ENCODE measurements at regions not wholly inside any gene's neighbourhood (a gene's known extent, or its start where the extent isn't known, plus 50 kb on each side); places are given as distances from the start of the nearest gene placed in this dataset.

DNA sequence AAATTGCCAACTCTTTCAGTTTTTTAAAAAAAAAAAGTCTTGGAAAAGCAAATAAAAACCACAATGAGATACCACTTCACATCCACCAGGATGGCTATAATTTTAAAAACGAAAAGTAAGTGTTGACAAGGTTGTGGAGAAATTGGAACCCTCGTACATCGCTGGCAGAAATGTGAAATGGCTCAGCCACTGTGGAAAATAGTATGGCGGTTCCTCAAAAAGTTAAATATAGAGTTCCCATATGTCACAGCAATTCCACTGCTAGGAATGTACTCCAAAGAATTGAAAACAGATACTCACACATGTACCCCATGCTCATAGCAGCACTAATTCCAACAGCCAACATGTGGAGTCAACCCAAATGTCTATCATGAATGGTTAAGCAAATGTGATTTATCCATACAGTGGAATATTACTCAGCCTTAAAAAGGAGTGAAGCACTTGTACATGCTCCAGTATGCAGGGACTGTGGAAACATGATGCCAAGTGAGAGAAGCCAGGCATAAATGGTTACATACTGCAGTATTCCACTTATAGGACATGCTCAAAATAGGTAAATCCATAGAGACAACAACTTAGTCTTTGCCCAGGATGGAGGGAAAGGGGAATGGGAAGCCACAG lies 73.8 kb upstream of the PCSK6 start:
- Histone ChIP-seq H3K36me3 (no peaks in the 10 kb centered on the region), H3K4me1 (ENCODE audit: control insufficient read depth in 1 of 2, insufficient read depth in 1 of 2, low read depth in 1 of 2, low read length in 1 of 2) (no peaks in the 10 kb centered on the region), H3K9me3 (no peaks in the 10 kb centered on the region), H3K27me3 (peaks cover 45% of the 10 kb centered on the region), H3K27ac (no peak overlapping the region), H3K4me3 (ENCODE audit: low read depth in 1 of 2, low read length in 1 of 2) (no peak overlapping the region)
- TF ChIP-seq, protein P1, sequence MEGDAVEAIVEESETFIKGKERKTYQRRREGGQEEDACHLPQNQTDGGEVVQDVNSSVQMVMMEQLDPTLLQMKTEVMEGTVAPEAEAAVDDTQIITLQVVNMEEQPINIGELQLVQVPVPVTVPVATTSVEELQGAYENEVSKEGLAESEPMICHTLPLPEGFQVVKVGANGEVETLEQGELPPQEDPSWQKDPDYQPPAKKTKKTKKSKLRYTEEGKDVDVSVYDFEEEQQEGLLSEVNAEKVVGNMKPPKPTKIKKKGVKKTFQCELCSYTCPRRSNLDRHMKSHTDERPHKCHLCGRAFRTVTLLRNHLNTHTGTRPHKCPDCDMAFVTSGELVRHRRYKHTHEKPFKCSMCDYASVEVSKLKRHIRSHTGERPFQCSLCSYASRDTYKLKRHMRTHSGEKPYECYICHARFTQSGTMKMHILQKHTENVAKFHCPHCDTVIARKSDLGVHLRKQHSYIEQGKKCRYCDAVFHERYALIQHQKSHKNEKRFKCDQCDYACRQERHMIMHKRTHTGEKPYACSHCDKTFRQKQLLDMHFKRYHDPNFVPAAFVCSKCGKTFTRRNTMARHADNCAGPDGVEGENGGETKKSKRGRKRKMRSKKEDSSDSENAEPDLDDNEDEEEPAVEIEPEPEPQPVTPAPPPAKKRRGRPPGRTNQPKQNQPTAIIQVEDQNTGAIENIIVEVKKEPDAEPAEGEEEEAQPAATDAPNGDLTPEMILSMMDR (IDR thresholded peaks at IDR 0.05): no peak

DNA sequence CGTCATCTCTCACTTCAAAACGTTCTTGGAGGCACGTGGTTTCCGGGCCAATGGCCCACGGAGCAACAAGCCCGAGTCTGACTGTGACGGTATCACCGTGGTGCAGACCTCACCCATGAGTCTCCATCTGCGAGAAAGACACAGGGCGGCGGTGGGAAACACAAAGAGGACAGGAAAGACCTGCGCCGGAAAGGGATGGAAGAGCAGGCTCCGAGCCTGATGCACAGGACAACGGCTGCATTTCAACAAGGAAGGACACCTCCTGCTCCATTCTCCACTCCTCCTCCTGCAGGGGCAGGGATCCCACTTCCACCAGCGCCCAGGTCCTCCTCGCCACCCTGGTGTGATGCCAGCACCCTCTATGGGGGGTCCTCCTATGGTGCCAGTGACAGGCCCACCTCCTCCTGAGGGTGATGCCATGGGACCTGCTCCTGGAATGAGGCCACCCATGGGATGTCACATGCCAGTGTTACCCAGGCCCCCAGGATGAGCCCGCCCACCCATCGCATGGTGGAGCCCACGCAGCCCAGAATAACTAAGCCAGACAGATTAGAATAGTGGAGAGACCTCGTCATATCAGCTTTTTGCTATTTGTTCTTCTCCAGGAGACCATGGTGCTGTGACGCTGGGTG lies 73.0 kb upstream of the PCSK6 start:
- no peak overlapping the region for H3K4me3 ChIP-seq (ENCODE audit: low read depth in 1 of 2, low read length in 1 of 2)
- peaks cover 48% of the 10 kb centered on the region for H3K27me3 ChIP-seq
- no peaks in the 10 kb centered on the region for H3K9me3 ChIP-seq
- no peaks in the 10 kb centered on the region for H3K36me3 ChIP-seq
- no peak overlapping the region for H3K27ac ChIP-seq
- H3K4me1 ChIP-seq (ENCODE audit: control insufficient read depth in 1 of 2, insufficient read depth in 1 of 2, low read depth in 1 of 2, low read length in 1 of 2): no peaks in the 10 kb centered on the region
- TF ChIP-seq, protein P1 (IDR thresholded peaks at IDR 0.05): no peak

DNA sequence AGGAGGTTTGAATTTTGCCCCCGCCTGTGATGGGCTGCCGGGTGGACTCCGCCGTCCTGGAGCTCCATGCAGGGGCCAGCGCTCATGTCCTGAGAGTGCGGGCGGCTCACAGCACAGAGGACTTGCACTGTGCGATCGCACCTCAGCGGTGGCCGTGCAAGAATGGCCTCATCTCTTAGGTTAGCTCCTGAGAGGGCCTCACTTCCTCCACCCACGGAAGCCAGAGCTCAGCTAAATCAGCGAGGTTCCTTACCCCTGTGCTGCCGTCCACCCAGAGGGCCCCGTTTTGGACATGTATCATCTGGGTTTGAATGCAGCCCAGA lies 72.0 kb upstream of the PCSK6 start:
- no peaks in the 10 kb centered on the region for H3K36me3 ChIP-seq
- TF ChIP-seq, protein P1 (IDR thresholded peaks at IDR 0.05): no peak
- H3K27ac ChIP-seq: no peak overlapping the region
- no peak overlapping the region for H3K4me3 ChIP-seq (ENCODE audit: low read depth in 1 of 2, low read length in 1 of 2)
- no peaks in the 10 kb centered on the region for H3K9me3 ChIP-seq
- no peaks in the 10 kb centered on the region for H3K4me1 ChIP-seq (ENCODE audit: control insufficient read depth in 1 of 2, insufficient read depth in 1 of 2, low read depth in 1 of 2, low read length in 1 of 2)
- peaks cover 48% of the 10 kb centered on the region for H3K27me3 ChIP-seq

DNA sequence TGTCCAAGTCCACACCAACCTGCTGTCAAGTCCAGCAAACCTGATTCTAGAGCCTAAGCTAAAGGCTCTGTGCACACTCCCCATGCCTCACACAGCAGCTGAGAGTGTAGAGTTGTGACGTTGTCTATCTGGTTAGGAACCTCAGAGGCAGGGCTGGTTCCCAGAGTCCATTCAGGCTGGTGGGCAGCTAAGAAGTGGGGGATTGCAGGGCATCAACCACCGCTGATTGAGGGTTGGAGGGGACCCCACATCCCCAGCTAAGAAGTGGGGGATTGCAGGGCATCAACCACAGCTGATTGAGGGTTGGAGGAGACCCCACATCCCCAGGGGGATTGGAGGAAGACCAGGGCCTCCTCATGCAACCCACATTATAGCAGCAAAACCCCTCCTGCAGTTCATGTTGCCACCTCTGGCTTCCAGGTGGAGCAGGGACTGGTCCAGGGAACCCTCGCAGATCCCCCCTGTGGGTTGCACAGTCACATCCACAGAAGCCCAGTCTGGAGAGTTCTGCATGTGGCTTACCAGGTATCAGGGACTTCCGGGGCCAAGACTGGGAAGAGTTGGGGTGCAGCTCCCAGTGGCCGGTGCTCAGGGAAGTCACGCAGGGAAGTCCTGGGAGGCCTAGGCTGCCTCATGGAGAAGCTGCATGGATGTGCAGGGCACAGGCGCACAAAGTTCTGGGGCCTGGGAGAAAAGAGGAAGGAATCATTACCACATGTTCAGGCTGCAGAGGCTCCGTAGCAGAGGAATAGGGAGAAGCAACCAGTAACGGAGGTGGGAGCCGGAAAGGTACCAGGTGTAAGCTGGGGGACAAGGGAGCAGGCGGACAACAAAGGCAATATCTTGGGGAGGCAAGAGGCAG lies 71.4 kb upstream of the PCSK6 start:
- Histone ChIP-seq H3K4me3 (ENCODE audit: low read depth in 1 of 2, low read length in 1 of 2) (no peak overlapping the region), H3K9me3 (no peaks in the 10 kb centered on the region), H3K27ac (no peak overlapping the region), H3K27me3 (peaks cover 46% of the 10 kb centered on the region), H3K4me1 (ENCODE audit: control insufficient read depth in 1 of 2, insufficient read depth in 1 of 2, low read depth in 1 of 2, low read length in 1 of 2) (no peaks in the 10 kb centered on the region), H3K36me3 (no peaks in the 10 kb centered on the region)
- TF ChIP-seq, protein P1 (IDR thresholded peaks at IDR 0.05): no peak

DNA sequence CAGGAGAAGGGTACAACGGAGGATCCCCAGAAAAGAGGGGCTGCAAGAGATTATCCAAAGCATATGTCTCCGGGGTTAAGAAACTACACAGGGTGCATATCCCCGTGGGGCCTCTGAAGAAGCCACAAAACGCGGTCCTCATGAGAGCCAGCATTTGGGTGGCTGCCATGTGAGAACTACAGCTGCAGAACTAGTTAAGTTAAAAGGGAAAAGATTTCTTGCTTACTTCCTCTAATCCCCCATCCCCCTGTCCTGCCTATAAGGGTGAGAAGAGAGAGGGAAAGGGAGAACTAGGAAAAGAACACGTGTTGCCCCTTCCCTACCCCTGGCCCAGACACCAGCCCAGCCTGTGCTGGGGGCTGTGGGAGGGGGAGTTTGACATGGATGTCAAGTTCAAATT lies 70.4 kb upstream of the PCSK6 start:
- Histone ChIP-seq H3K4me1 (ENCODE audit: control insufficient read depth in 1 of 2, insufficient read depth in 1 of 2, low read depth in 1 of 2, low read length in 1 of 2) (no peaks in the 10 kb centered on the region), H3K36me3 (no peaks in the 10 kb centered on the region), H3K27ac (no peak overlapping the region), H3K4me3 (ENCODE audit: low read depth in 1 of 2, low read length in 1 of 2) (no peak overlapping the region), H3K9me3 (no peaks in the 10 kb centered on the region), H3K27me3 (peaks cover 38% of the 10 kb centered on the region)
- TF ChIP-seq, protein P1 (IDR thresholded peaks at IDR 0.05): no peak

Data from neutrophil (primary cell).